SU-DHL-6 (cell line): ENCODE measurements at regions not wholly inside any gene's neighbourhood (a gene's known extent, or its start where the extent isn't known, plus 50 kb on each side); places are given as distances from the start of the nearest gene placed in this dataset.

Experiments used
- CTCF ChIP-seq: fragments of 200-600 bp; sonication (generic); IDR thresholded peaks from one replicate; pipeline ENCODE4 v1.5.1; 2017; ENCODE audit warnings: antibody characterized with exemption, mild to moderate bottlenecking, low read length, moderate library complexity; ENCODE audit not compliant: insufficient read depth, poor library complexity, severe bottlenecking
- EZH2phosphoT487 ChIP-seq: fragments of 200-600 bp; sonication (generic), shearing (Covaris generic); conservative IDR thresholded peaks from 2 replicates; pipeline ENCODE4 v1.6.1; 2018; ENCODE audit warnings: mild to moderate bottlenecking, antibody characterized with exemption, low read length, moderate library complexity, mixed read lengths

- TF ChIP-seq CTCF (no peak), EZH2phosphoT487 (no peak)
Observed at GRCh38 chr21:38973552-38973951, 167.8 kb downstream of the ETS2 start.
